Lower leg skin (tissue), 3 donors: ENCODE measurements at regions not wholly inside any gene's neighbourhood (a gene's known extent, or its start where the extent isn't known, plus 50 kb on each side); places are given as distances from the start of the nearest gene placed in this dataset.

Source experiments
- CTCF ChIP-seq, 3 donors: fragments of 450-650 bp; IDR thresholded peaks; one replicate each; pipeline ENCODE4 v1.5.1; 2016; ENCODE audit warnings: antibody characterized with exemption in 3 of 3, mild to moderate bottlenecking in 3 of 3, moderate library complexity in 2 of 3
- POLR2A ChIP-seq, 2 donors: fragments of 450-650 bp; IDR thresholded peaks; one replicate each; pipeline ENCODE4 v1.6.1; 2016 to 2017; ENCODE audit warnings: antibody characterized with exemption in 2 of 2, mild to moderate bottlenecking in 1 of 2, moderate library complexity in 1 of 2

GRCh38 chr10:65133652-65134051 is 1612.5 kb downstream of the REEP3 start:
- TF ChIP-seq CTCF (IDR thresholded peaks at IDR 0.05) (no peak), POLR2A (IDR thresholded peaks at IDR 0.05) (no peak)
